Glomerular endothelial cell (primary cell): ENCODE measurements at regions not wholly inside any gene's neighbourhood (a gene's known extent, or its start where the extent isn't known, plus 50 kb on each side); places are given as distances from the start of the nearest gene placed in this dataset.
"Not testable (repeated sequence)": the region's sequence is repeated elsewhere in the genome, so short reads cannot be mapped to it uniquely, and the experiment has no call there.

Source experiments
- DNase-seq: peaks from one replicate; pipeline ENCODE4 v3.0.0-alpha.2; 2011; ENCODE audit warnings: low read depth, low spot score; ENCODE audit errors: extremely low read depth

GRCh38 chr13:81153478-81153877, 812.6 kb upstream of the SPRY2 start:
- DNase-seq, result no peak

- no peak for DNase-seq
Observed at GRCh38 chr13:81148822-81149221, 807.9 kb upstream of the SPRY2 start.

GRCh38 chr13:81146576-81146975, 805.6 kb upstream of the SPRY2 start:
- not testable (repeated sequence) for DNase-seq

GRCh38 chr13:81142306-81142999, 801.5 kb upstream of the SPRY2 start:
- DNase-seq, result no peak

- no peak for DNase-seq
Observed at GRCh38 chr13:81140675-81141074, 799.7 kb upstream of the SPRY2 start.

- no peak for DNase-seq
Observed at GRCh38 chr13:81139987-81140386, 799.1 kb upstream of the SPRY2 start.

- DNase-seq, result no peak
Observed at GRCh38 chr13:81138353-81138980, 797.5 kb upstream of the SPRY2 start.

- DNase-seq, result no peak
Observed at GRCh38 chr13:81133066-81133465, 792.1 kb upstream of the SPRY2 start.

- no peak for DNase-seq
Observed at GRCh38 chr13:81117416-81117815, 776.5 kb upstream of the SPRY2 start.

GRCh38 chr13:81116461-81117282, 775.7 kb upstream of the SPRY2 start:
- DNase-seq, result no peak

- DNase-seq, result no peak
Observed at GRCh38 chr13:81109026-81109425, 768.1 kb upstream of the SPRY2 start.

GRCh38 chr13:81106348-81106747, 765.4 kb upstream of the SPRY2 start:
- DNase-seq, result no peak

GRCh38 chr13:81104035-81104715, 763.2 kb upstream of the SPRY2 start:
- DNase-seq, result no peak

GRCh38 chr13:81102066-81102465, 761.1 kb upstream of the SPRY2 start:
- not testable (repeated sequence) for DNase-seq

- no peak for DNase-seq
Observed at GRCh38 chr13:81089371-81090157, 748.6 kb upstream of the SPRY2 start.

- no peak for DNase-seq
Observed at GRCh38 chr13:81080911-81081454, 740.1 kb upstream of the SPRY2 start.

GRCh38 chr13:81078048-81078447, 737.1 kb upstream of the SPRY2 start:
- DNase-seq, result no peak

GRCh38 chr13:81069822-81070221, 728.9 kb upstream of the SPRY2 start:
- not testable (repeated sequence) for DNase-seq

- no peak for DNase-seq
Observed at GRCh38 chr13:81058916-81059290, 718.0 kb upstream of the SPRY2 start.
